ENCODE measurements at regions not wholly inside any gene's neighbourhood (a gene's known extent, or its start where the extent isn't known, plus 50 kb on each side); places are given as distances from the start of the nearest gene placed in this dataset.

- Histone ChIP-seq H3F3A (ENCODE audit: control insufficient read depth, insufficient read depth) (no peaks in the 10 kb centered on the region), H4K20me1 (ENCODE audit: control insufficient read depth, insufficient read depth, low read depth, low read length) (no peaks in the 10 kb centered on the region), H3K79me2 (ENCODE audit: control insufficient read depth, low read length) (no peaks in the 10 kb centered on the region), H3K4me1 (ENCODE audit: control insufficient read depth, low read length) (no peaks in the 10 kb centered on the region), H3K36me3 (ENCODE audit: control insufficient read depth, low read length) (no peaks in the 10 kb centered on the region), H3K4me3 (ENCODE audit: low read length) (no peak overlapping the region), H3K9me3 (ENCODE audit: control insufficient read depth, insufficient read depth, low read length) (no peaks in the 10 kb centered on the region), H3K27ac (ENCODE audit: low read depth, low read length) (no peak overlapping the region), H3K9me2 (replicated peaks; ENCODE audit: control insufficient read depth, low read length) (no peaks in the 10 kb centered on the region), H3K27me3 (ENCODE audit: control insufficient read depth, low read length) (no peaks in the 10 kb centered on the region), H3K4me2 (ENCODE audit: low read length) (no peak overlapping the region)
- TF ChIP-seq CTCF (IDR thresholded peaks at IDR 0.05; ENCODE audit: low read depth, low read length, poor library complexity, severe bottlenecking), result no peak
- TF ChIP-seq EZH2phosphoT487 (IDR thresholded peaks at IDR 0.05; ENCODE audit: borderline replicate concordance, low read length), result no peak
Observed at GRCh38 chr5:112671687-112672086, 66.0 kb upstream of the APC start.

- Histone ChIP-seq H3K9me3 (ENCODE audit: control insufficient read depth, insufficient read depth, low read length) (no peaks in the 10 kb centered on the region), H3K36me3 (ENCODE audit: control insufficient read depth, low read length) (no peaks in the 10 kb centered on the region), H3K27ac (ENCODE audit: low read depth, low read length) (no peak overlapping the region), H3K4me2 (ENCODE audit: low read length) (no peak overlapping the region), H3K27me3 (ENCODE audit: control insufficient read depth, low read length) (no peaks in the 10 kb centered on the region), H3K79me2 (ENCODE audit: control insufficient read depth, low read length) (no peaks in the 10 kb centered on the region), H4K20me1 (ENCODE audit: control insufficient read depth, insufficient read depth, low read depth, low read length) (no peaks in the 10 kb centered on the region), H3F3A (ENCODE audit: control insufficient read depth, insufficient read depth) (no peaks in the 10 kb centered on the region), H3K9me2 (replicated peaks; ENCODE audit: control insufficient read depth, low read length) (no peaks in the 10 kb centered on the region), H3K4me3 (ENCODE audit: low read length) (no peak overlapping the region), H3K4me1 (ENCODE audit: control insufficient read depth, low read length) (peaks cover 27% of the 10 kb centered on the region)
- no peak for TF ChIP-seq EZH2phosphoT487 (IDR thresholded peaks at IDR 0.05; ENCODE audit: borderline replicate concordance, low read length)
- TF ChIP-seq CTCF (IDR thresholded peaks at IDR 0.05; ENCODE audit: low read depth, low read length, poor library complexity, severe bottlenecking), result no peak
Observed at GRCh38 chr5:112681481-112681908, 56.2 kb upstream of the APC start.

- no peaks in the 10 kb centered on the region for H3K27me3 ChIP-seq (ENCODE audit: control insufficient read depth, low read length)
- no peaks in the 10 kb centered on the region for H3K79me2 ChIP-seq (ENCODE audit: control insufficient read depth, low read length)
- H3F3A ChIP-seq (ENCODE audit: control insufficient read depth, insufficient read depth), result no peaks in the 10 kb centered on the region
- H4K20me1 ChIP-seq (ENCODE audit: control insufficient read depth, insufficient read depth, low read depth, low read length), result no peaks in the 10 kb centered on the region
- no peak overlapping the region for H3K27ac ChIP-seq (ENCODE audit: low read depth, low read length)
- no peaks in the 10 kb centered on the region for H3K9me3 ChIP-seq (ENCODE audit: control insufficient read depth, insufficient read depth, low read length)
- no peak overlapping the region for H3K4me2 ChIP-seq (ENCODE audit: low read length)
- H3K4me3 ChIP-seq (ENCODE audit: low read length), result no peak overlapping the region
- no peaks in the 10 kb centered on the region for H3K36me3 ChIP-seq (ENCODE audit: control insufficient read depth, low read length)
- H3K4me1 ChIP-seq (ENCODE audit: control insufficient read depth, low read length), result peaks cover 32% of the 10 kb centered on the region
- TF ChIP-seq CTCF (IDR thresholded peaks at IDR 0.05; ENCODE audit: low read depth, low read length, poor library complexity, severe bottlenecking) (no peak), EZH2phosphoT487 (IDR thresholded peaks at IDR 0.05; ENCODE audit: borderline replicate concordance, low read length) (no peak)
- no peaks in the 10 kb centered on the region for H3K9me2 ChIP-seq (replicated peaks; ENCODE audit: control insufficient read depth, low read length)
Observed at GRCh38 chr5:112682621-112683061, 55.0 kb upstream of the APC start.
